Esophagus muscularis mucosa (tissue), 4 donors: ENCODE measurements at regions not wholly inside any gene's neighbourhood (a gene's known extent, or its start where the extent isn't known, plus 50 kb on each side); places are given as distances from the start of the nearest gene placed in this dataset.

Source experiments
- CTCF ChIP-seq, 3 experiments: fragments of 200-600 bp in 2 of 3; fragments of 450-650 bp in 1 of 3; sonication (generic) in 2 of 3; IDR thresholded peaks; one replicate each; pipeline ENCODE4 v1.5.1; 2017 to 2019; ENCODE audit warnings: antibody characterized with exemption in 3 of 3, mild to moderate bottlenecking in 2 of 3, moderate library complexity in 1 of 3
- EP300 ChIP-seq: sonication (generic); formaldehyde crosslinking; IDR thresholded peaks from one replicate; pipeline ENCODE4 v1.6.1; 2017; ENCODE audit warnings: antibody characterized with exemption
- POLR2A ChIP-seq: fragments of 450-650 bp; IDR thresholded peaks from one replicate; pipeline ENCODE4 v1.6.1; 2017; ENCODE audit warnings: antibody characterized with exemption, moderate library complexity, mild to moderate bottlenecking, low read depth
- POLR2AphosphoS5 ChIP-seq, 2 donors: sonication (generic); formaldehyde crosslinking; IDR thresholded peaks; one replicate each; pipeline ENCODE4 v1.6.1; 2017; ENCODE audit warnings: antibody characterized with exemption in 2 of 2

GRCh38 chr2:102942107-102942506, 180.3 kb downstream of the TMEM182 start:
- TF ChIP-seq POLR2A (no peak), CTCF (IDR thresholded peaks at IDR 0.05) (no peak), POLR2AphosphoS5 (IDR thresholded peaks at IDR 0.05) (no peak), EP300 (no peak)
